NCI-H128 (cell line): ENCODE measurements at regions not wholly inside any gene's neighbourhood (a gene's known extent, or its start where the extent isn't known, plus 50 kb on each side); places are given as distances from the start of the nearest gene placed in this dataset.

ENCODE experiments used
- DNase-seq: peaks from one replicate; lab custom pipeline; 2025; ENCODE audit not compliant: unreplicated experiment; lab: John Stamatoyannopoulos, UW

DNA sequence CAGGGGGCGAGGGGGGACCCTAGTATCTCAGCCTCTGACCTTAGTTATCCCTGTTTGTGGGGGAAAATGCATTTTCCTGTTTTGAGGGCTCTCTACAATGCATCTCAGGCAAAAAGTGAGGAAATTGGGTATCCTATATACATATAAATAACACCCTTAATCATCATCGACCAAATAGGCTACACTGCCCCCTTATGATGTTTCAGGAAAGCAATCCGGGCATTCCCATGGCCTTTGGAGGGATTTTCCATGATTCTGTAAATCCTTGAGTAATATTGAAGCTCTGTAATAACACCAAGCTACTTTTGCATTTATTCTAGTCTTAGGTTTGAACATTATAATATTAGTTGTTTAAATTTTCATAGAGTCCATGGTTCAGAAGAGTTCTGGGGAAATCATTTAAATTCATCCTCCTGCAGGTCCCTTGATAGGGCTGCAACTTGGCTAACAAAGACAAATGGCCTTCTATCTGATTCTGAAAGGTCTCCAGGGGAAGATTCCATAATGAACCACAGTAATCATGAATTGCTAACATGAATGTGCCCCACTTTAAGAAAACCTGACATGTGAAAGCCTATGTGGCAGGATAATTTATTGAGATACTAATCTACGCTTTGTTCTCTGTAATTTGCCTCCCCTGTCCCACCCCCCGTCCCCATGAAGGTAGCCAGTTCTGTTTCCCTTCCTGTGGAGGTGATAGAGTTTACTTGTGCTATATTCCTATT is 91.5 kb upstream of the SCOC start:
- no peak for DNase-seq

DNA sequence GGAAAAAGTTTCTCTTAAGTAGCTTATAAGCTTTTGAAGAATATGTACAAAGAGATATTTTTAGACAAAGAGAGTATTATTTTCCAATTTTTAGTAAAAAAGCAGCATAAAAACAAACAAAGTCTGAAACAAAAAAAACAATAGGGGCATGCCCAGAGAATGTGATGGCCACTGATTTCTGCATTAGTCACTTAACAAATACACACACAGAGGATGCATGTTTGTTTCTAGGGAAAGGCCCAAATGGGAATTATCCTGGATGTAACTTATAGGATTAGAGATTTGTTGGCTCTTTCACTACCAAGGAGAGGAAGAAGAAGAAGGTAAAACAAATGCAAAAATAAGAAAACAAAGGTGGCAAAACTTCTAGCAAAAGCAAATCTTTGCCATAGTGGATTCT is 95.9 kb upstream of the SCOC start:
- DNase-seq, result no peak

DNA sequence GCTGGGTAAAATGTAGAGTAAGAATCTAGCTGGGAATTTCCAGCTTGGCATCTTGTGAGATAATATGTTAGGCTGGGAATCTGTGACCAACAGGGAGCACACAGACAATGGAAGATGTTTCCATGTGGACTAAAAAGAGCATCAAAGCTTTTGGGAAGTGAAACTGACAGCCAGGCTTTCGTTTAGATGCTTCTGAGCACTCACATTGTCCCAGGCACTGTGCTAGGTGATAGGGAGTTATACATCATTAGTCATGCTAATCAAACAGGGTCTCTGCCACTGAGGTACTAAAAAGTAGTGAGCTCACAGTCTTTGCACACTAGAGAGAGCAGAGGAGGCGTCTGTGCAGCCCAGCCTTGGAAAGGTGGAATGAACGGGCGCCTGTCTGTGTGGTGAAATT is 101.9 kb upstream of the SCOC start:
- DNase-seq, result no peak

DNA sequence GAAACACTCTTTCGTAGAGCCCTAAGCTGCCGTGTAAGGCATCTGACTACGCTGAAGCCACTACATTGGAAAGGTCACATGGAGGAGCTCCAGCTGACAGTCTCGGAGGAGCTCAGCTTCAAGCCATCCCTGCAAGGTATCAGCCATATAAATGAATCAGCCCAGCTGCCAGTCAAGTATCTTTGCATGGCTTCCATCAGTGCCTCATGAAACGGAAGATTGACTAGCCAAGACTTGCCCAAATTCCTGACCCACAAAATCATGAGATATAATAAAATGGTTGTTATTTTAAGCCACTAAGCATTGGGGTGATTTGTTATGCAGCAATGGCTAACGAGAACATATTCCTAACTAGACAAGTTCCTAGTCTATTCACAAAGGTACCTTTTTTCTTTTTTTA is 104.1 kb upstream of the SCOC start:
- DNase-seq, result no peak

DNA sequence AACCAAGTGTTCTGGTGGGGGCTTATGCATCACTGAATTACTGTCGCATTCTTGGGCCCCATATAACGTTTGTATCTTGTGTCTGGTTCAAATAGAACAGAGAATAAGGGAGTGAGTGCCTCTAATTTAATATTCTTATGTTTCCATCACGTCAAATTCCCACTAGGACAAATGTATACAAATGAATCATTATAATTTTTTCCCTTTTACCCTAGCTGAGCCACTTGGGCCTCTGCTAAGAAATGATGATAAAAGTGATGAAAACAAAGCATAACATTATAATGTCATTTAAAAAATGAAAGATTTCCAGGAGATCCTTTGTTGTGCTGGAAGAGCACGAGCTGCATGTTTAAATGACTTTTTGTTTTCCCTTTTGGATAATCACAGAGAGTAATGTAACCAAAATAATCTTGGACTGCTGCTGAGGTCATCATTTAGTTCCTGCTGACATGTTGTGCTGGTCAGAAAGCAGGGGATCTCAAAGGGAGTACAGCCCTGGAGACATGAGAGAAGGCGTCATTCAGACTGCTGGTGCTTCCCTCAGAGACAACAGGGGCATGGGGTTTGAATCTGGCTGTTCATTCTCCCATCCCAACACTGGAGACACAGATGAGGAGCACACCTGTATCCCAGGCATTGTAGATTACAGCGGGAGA is 105.1 kb upstream of the SCOC start:
- DNase-seq, result no peak

DNA sequence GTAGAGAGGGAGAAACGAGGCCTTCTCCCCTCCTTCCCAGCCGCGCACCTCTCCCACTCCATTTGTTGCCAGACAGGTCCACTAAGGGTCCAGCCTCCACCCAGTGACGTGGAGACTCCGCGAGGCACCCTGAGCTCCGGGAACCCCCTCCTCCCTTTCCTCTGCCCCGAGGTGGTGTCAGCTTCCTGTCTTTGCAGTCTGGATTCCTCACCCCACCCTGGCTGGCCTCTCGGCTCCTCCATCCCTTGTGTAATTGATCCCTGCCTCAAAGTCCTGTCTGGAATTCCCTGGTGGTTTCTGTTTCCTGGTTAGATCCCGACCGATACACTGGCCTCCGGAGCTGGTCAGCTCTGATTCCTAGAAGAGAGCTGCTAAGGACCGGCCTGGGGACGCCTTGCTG is 105.9 kb upstream of the SCOC start:
- DNase-seq, result no peak

DNA sequence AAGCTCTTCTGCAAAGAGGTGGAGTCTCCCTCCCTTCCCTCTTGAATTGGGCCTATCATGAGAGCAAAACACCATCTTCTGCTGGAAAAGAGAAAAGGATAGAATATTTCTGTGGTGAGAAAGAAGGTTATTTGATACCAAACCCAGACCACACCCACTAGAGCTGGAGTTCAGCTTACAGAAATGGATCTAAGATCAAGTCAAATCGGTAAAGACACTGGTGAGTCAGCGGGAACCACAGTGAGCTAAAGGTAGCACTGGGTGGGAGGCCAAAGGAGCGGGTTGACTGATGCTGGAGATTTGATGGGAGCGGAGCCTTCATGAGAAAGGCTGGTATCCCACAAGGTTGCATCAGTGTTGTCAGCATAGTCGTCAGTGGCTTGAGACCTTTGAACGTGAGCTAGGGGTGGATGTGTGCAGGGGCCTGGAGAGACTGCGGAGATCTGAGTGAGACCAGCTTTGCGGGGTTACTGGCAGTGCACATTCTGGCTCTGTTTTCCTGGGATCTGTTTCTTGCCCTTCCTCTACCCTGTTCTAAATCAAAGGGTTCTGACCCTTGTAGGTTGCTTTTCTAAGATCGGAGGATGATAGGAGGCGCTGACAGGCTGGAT is 106.4 kb upstream of the SCOC start:
- DNase-seq, result no peak

DNA sequence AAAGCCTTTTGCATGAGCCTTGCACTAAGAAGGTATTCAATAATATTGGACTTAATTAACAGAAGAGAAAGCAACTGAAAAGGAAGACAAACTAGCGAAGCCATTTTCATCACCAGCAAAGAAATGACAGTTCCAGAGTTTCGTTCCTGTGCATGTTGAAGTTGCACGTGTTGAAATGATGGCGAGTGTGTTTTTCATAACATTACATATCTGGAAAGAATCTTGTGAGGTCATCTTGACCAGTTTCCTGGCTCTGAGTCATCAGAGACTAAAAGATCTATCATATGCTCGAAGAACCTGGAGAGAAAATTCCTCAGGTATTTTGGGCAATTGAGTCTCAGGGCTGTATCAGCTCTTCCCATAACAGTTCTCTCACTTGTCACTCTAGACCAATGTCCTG is 106.2 kb upstream of the MAML3 start:
- DNase-seq, result no peak

DNA sequence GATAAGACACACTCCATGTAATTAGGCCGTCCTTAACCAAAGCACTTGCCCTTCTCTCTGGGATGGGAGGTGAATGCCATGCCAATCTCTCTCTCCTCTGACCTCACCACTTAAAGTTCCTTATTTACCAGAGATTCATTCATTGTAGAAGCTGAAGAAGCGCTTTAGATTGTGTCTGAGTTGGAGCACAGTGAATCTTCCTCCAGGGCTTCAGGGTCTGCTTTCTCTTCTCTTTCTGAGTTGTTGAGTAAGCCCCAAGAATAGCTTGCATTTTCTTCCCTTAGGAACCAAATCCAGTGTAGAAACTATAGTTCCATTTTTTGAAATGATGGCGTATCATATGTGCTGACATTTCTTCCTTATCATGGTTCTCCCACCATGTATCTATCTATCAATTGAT is 104.5 kb upstream of the MAML3 start:
- no peak for DNase-seq

DNA sequence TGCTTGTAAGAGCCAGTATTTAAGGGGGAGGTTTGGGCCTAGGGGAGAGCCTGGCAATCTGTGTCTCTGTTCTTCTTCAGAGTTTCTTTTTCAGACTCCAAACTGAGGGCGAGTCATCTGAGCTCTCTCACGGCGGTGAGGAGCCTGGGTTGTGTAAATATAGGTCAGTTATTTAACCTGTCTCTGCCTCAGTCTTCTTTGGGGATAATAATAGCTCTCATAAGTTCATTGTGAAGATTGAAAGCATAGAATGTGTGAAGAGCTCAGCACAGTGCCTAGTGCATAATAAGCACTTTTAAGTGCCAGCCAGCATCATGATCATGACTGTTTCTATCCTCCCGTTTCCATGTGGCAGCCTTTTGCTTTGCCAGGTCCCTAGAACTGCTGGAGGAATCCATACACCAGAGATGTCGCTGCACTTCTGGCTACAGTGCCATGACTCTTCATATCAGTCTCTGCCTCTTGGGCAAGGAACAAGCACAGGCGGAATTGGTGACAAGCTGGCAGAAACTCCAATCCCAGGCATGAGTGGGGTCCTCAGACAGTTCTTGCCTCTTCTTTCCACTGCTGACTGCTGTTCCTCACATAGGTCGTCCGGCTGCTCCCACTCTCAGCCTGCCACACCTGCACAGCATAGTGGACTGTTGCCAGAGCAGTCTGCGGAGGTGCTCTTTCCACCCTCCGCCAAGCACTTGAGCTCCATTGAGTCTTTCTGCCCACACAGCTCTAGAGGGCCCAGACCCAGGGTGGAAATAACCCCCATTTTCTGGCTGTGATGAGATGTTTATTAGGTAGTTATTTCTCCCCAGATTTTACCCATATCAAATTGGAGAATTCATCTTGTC is 103.7 kb upstream of the MAML3 start:
- no peak for DNase-seq

DNA sequence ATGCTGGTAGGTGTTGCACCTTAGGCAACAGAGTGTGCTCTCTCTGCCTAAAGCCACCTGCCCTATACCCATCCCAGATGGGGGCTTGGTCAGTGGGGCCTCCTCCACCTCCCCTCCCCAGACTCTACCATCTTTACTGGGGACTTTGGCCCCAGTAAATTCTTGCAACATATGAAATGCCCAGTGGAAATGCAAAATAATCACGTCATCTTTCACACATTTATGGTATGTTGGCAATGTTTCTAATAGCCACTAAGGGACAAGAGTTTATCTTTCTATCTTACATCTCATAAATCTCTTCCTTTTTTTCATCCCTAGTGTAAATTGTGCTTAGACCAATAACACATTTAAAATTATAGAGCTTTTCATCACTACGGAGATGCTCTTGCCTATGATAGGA is 103.0 kb upstream of the MAML3 start:
- no peak for DNase-seq

DNA sequence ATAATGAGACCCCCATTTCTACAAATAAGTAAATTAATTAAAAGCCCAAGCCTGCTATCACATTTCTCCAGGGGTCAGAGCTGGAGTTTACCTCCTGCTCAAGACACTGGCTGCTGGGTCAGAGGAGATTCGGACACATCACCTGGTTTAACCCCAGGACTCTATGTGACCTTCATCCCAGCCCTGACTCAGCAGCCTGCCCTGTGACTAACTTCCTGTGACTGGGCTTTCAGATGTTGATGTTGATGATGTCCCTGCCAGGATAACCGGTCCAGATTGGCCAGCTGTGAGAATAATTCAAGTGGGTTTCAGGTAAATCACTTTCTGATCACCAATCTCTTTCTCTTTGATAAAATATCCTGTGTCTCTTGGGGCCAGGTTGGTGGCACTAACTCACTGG is 102.4 kb upstream of the MAML3 start:
- no peak for DNase-seq

DNA sequence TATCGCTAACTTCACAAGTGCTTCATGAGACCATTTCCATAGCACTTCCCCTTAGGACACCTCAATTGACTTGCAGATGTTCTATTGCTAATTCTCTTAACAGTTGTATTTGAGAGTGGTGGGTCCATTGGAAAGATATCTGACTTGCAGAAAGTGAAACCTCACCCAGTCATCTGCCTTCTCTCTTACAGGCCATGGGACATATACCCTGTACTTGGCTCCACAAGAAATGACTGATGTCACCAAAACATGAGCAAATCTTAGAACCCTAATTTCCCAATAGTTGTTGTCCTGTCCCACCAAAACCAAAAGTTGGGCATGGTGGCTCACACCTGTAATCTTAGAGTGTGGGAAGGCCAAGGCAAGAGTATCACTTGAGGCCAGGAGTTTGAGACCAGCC is 101.9 kb upstream of the MAML3 start:
- no peak for DNase-seq

DNA sequence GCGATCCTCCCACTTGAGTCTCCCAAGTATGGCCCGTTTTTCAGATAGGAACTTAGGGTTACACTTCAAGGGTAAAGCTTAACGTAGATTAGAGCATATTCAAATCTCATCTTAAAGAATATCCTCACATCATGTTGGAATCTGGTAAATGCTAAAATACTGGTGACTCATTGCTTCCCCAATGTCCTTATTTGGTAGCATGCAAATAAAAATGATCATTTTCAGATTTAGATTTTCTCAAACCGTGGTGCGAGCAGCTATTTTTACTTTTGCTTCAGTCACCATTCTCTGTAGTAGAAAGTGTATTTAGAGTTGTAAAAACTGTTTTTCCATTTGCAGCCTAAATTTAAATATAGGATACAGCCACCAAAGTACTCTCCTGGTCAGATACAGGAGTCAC is 101.5 kb upstream of the MAML3 start:
- no peak for DNase-seq

DNA sequence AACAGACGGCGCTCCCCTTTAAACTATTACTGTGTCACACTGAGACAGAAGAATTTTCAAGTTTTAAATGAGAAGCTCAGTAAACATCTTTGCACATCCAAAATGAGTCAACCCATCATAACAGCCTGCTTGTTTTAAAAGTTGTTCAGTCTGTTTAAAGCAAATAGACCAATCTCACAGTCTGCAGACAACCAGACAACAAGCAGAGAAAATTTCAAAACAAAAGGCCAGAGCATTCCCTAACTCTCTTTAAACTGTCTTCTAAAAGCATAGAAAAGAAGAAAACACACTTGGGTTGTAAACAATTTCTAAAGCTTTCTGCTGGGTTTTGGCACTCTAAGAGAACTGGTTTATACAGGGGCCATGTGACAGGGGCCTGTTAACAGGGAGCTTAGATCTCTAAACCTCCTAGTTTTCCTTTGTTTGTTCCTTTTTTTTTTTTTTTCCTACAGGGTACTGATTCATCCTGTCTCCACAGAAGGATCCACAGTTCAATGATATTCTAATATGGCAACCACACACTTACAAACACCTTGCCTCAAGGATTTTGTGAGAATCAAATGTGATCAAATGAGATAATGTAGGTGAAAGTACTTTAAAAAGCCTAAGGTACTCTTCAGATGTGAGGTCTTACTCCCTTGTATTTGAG is 100.8 kb upstream of the MAML3 start:
- no peak for DNase-seq

DNA sequence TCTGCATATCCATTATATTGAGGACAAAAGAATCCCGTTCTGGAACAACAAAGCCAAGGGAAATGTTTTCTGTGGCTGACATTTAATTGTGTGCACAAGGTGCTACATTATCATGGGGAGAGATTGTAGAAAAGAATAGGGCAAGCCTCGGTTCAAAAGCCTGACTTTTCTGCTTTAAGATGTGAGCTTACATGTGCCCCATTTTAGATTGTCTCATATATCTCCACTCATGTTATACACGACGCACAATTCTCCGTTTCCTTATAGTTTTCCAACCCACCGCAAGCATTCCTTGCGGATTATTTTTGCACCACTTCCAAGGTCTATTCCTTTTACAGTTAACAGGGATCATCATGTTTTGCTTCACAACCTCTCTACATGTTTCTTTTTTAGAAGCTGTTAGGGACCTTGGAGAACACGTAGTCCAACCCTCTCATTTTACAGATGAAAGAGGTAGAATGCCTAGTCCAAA is 99.6 kb upstream of the MAML3 start:
- no peak for DNase-seq

DNA sequence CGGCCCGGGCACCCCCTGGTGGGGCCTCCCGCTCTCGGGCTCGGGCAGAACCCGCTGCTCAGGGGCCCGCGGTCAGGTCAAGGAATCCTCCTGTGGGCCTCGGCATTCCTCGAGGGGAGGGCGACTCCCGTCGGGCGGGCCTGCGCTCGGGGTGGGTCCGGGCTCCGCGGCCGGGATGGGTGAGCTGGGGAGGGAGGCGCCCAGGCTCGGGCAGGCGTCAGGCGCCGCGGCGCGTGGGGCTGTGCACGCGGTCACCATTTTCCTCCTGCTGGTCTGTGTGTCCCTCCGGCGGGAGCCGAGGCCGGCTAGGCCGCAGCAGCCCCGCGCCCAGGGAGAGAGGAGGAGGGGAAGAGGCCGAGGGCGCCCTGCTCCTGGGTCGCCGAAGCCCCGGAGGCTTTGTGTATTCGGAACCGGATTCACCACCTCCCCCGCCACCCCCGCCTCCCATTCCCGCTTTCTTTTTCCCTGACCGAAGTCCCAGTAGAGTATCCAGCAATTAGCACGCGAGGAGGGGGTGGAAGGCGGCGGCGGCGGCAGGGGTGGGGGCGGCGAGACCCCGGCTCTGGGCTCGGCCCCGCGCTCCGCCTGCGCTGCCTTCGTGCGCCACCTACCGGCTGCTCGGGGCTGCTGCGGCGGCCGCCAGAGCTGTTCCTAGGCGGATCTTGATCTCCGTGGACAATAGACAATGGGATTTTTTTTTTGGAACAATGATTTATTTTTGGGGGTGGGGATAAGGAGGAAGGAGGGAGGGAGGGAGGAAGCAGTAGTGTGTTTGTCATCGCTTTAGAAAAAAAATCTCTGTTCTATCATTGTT is 99.0 kb upstream of the MAML3 start:
- DNase-seq, result peak; percentile 46

DNA sequence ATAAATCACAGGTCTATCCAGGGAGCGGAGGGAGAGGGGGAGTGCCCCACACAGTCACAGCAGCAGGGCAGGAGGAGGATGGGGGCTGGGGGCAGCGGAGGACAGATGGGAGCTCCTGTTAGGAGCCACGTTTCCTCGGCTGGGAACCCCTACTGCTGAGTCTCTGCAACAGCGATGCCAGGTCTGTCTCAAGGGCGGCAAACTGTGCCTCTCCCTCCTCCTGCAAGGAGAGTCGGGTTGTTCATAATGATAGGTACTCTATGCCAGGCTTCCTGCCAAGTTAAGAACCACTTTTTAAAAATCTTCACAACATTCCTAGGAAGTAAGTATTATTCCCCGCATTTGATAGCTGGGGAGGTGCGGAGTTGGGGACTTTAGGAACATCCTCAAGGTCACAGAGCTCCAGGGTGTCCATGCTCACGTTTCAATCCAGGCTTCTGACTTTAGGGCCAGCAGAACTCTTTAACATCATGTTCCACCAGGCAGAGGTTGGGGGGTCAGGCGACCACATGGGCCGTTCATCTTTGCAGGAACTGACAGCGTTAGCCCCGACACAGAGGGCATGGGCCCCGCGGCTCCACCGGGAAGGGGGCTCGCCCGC is 98.3 kb upstream of the MAML3 start:
- peak; percentile 11 for DNase-seq

DNA sequence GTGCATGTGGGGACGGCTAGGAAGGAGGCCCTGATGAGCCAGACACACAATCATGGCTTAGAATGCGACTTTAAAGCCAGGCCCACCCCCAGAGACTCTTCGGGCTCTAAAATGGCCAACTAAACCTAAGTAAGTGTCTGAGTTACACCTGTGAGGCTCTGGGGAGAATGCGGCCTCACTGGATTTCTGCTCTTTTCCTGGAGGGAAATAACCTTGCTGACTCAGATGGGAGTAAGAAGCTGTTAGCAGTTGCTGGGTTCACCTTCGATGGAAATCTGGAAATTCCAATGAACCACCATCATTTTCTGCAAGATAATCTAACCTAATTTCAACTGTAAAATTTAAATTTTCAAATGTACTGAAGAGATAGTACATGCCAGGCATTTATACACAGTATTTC is 97.6 kb upstream of the MAML3 start:
- no peak for DNase-seq
